ENCODE measurements at regions not wholly inside any gene's neighbourhood (a gene's known extent, or its start where the extent isn't known, plus 50 kb on each side); places are given as distances from the start of the nearest gene placed in this dataset.

- no peak overlapping the region for H3K4me2 ChIP-seq (ENCODE audit: low read depth, low read length, poor library complexity, severe bottlenecking)
- TF ChIP-seq, protein P1, sequence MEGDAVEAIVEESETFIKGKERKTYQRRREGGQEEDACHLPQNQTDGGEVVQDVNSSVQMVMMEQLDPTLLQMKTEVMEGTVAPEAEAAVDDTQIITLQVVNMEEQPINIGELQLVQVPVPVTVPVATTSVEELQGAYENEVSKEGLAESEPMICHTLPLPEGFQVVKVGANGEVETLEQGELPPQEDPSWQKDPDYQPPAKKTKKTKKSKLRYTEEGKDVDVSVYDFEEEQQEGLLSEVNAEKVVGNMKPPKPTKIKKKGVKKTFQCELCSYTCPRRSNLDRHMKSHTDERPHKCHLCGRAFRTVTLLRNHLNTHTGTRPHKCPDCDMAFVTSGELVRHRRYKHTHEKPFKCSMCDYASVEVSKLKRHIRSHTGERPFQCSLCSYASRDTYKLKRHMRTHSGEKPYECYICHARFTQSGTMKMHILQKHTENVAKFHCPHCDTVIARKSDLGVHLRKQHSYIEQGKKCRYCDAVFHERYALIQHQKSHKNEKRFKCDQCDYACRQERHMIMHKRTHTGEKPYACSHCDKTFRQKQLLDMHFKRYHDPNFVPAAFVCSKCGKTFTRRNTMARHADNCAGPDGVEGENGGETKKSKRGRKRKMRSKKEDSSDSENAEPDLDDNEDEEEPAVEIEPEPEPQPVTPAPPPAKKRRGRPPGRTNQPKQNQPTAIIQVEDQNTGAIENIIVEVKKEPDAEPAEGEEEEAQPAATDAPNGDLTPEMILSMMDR (conservative IDR thresholded peaks at IDR 0.05; ENCODE audit: low read length), result no peak
- no peak for TF ChIP-seq EZH2phosphoT487 (IDR thresholded peaks at IDR 0.05; ENCODE audit: borderline replicate concordance)
- H3K36me3 ChIP-seq (ENCODE audit: insufficient read depth, low read length), result no peaks in the 10 kb centered on the region
- H3F3A ChIP-seq (ENCODE audit: low read depth), result no peaks in the 10 kb centered on the region
- H3K9me2 ChIP-seq (replicated peaks; ENCODE audit: low read depth, low read length), result no peaks in the 10 kb centered on the region
- no peak overlapping the region for H3K4me3 ChIP-seq (ENCODE audit: low read length, poor library complexity, severe bottlenecking)
- no peak overlapping the region for H2AFZ ChIP-seq (ENCODE audit: low read length)
- H3K79me2 ChIP-seq (ENCODE audit: insufficient read depth, low read length), result no peaks in the 10 kb centered on the region
- no peaks in the 10 kb centered on the region for H4K20me1 ChIP-seq (ENCODE audit: insufficient read depth, low read length, poor library complexity, severe bottlenecking)
- no peaks in the 10 kb centered on the region for H3K4me1 ChIP-seq (ENCODE audit: insufficient read depth, low read length, poor library complexity, severe bottlenecking)
- H3K27me3 ChIP-seq (ENCODE audit: insufficient read depth, low read length, poor library complexity, severe bottlenecking), result no peaks in the 10 kb centered on the region
- H3K9me3 ChIP-seq (ENCODE audit: insufficient read depth, low read depth, low read length), result no peaks in the 10 kb centered on the region
- H3K9ac ChIP-seq (ENCODE audit: low read depth, low read length, poor library complexity, severe bottlenecking), result no peak overlapping the region
These were observed 622.9 kb upstream of the SGO1 start for GRCh38 chr3:20808864-20809263.

GRCh38 chr3:20798666-20799065, 612.7 kb upstream of the SGO1 start:
- H3K4me3 ChIP-seq (ENCODE audit: low read length, poor library complexity, severe bottlenecking), result no peak overlapping the region
- H3K9me3 ChIP-seq (ENCODE audit: insufficient read depth, low read depth, low read length), result no peaks in the 10 kb centered on the region
- H4K20me1 ChIP-seq (ENCODE audit: insufficient read depth, low read length, poor library complexity, severe bottlenecking), result no peaks in the 10 kb centered on the region
- H3F3A ChIP-seq (ENCODE audit: low read depth), result no peaks in the 10 kb centered on the region
- H3K27me3 ChIP-seq (ENCODE audit: insufficient read depth, low read length, poor library complexity, severe bottlenecking), result no peaks in the 10 kb centered on the region
- no peaks in the 10 kb centered on the region for H3K36me3 ChIP-seq (ENCODE audit: insufficient read depth, low read length)
- no peak overlapping the region for H3K4me2 ChIP-seq (ENCODE audit: low read depth, low read length, poor library complexity, severe bottlenecking)
- H2AFZ ChIP-seq (ENCODE audit: low read length), result no peak overlapping the region
- no peaks in the 10 kb centered on the region for H3K4me1 ChIP-seq (ENCODE audit: insufficient read depth, low read length, poor library complexity, severe bottlenecking)
- H3K9me2 ChIP-seq (replicated peaks; ENCODE audit: low read depth, low read length), result no peaks in the 10 kb centered on the region; the same call in 1 of the 2 replicates
- TF ChIP-seq EZH2phosphoT487 (IDR thresholded peaks at IDR 0.05; ENCODE audit: borderline replicate concordance), result no peak
- TF ChIP-seq, protein P1 (conservative IDR thresholded peaks at IDR 0.05; ENCODE audit: low read length), result no peak
- H3K9ac ChIP-seq (ENCODE audit: low read depth, low read length, poor library complexity, severe bottlenecking), result no peak overlapping the region
- H3K79me2 ChIP-seq (ENCODE audit: insufficient read depth, low read length), result no peaks in the 10 kb centered on the region

GRCh38 chr3:20787005-20787404, 601.0 kb upstream of the SGO1 start:
- no peaks in the 10 kb centered on the region for H3K36me3 ChIP-seq (ENCODE audit: insufficient read depth, low read length)
- no peaks in the 10 kb centered on the region for H3K9me3 ChIP-seq (ENCODE audit: insufficient read depth, low read depth, low read length)
- no peaks in the 10 kb centered on the region for H3K4me1 ChIP-seq (ENCODE audit: insufficient read depth, low read length, poor library complexity, severe bottlenecking)
- H3K9ac ChIP-seq (ENCODE audit: low read depth, low read length, poor library complexity, severe bottlenecking), result no peak overlapping the region
- H4K20me1 ChIP-seq (ENCODE audit: insufficient read depth, low read length, poor library complexity, severe bottlenecking), result no peaks in the 10 kb centered on the region
- no peak overlapping the region for H3K4me2 ChIP-seq (ENCODE audit: low read depth, low read length, poor library complexity, severe bottlenecking)
- no peaks in the 10 kb centered on the region for H3K27me3 ChIP-seq (ENCODE audit: insufficient read depth, low read length, poor library complexity, severe bottlenecking)
- no peaks in the 10 kb centered on the region for H3F3A ChIP-seq (ENCODE audit: low read depth)
- TF ChIP-seq, protein P1 (conservative IDR thresholded peaks at IDR 0.05; ENCODE audit: low read length), result no peak
- TF ChIP-seq EZH2phosphoT487 (IDR thresholded peaks at IDR 0.05; ENCODE audit: borderline replicate concordance), result no peak
- no peaks in the 10 kb centered on the region for H3K79me2 ChIP-seq (ENCODE audit: insufficient read depth, low read length)
- H3K9me2 ChIP-seq (replicated peaks; ENCODE audit: low read depth, low read length), result no peaks in the 10 kb centered on the region
- no peak overlapping the region for H2AFZ ChIP-seq (ENCODE audit: low read length)
- no peak overlapping the region for H3K4me3 ChIP-seq (ENCODE audit: low read length, poor library complexity, severe bottlenecking)

All from Loucy (cell line).